Transverse colon (tissue), 4 donors: ENCODE measurements at regions not wholly inside any gene's neighbourhood (a gene's known extent, or its start where the extent isn't known, plus 50 kb on each side); places are given as distances from the start of the nearest gene placed in this dataset.

Experiments used
- POLR2AphosphoS5 ChIP-seq, 3 donors: sonication (generic); formaldehyde crosslinking; IDR thresholded peaks; one replicate each; pipeline ENCODE4 v1.6.1; 2016; ENCODE audit warnings: antibody characterized with exemption in 3 of 3
- TF ChIP-seq, protein P1 (sequence below), 5 experiments: fragments of 200-600 bp in 3 of 5; fragments of 450-650 bp in 2 of 5; sonication (generic) in 3 of 5; IDR thresholded peaks; 1 replicate in 2 of 5; 2 replicates in 3 of 5; pipeline ENCODE4 v1.5.1; 2016 to 2017; ENCODE audit warnings: antibody characterized with exemption in 5 of 5, inconsistent platforms in 3 of 5, mild to moderate bottlenecking in 2 of 5, moderate library complexity in 1 of 5

DNA sequence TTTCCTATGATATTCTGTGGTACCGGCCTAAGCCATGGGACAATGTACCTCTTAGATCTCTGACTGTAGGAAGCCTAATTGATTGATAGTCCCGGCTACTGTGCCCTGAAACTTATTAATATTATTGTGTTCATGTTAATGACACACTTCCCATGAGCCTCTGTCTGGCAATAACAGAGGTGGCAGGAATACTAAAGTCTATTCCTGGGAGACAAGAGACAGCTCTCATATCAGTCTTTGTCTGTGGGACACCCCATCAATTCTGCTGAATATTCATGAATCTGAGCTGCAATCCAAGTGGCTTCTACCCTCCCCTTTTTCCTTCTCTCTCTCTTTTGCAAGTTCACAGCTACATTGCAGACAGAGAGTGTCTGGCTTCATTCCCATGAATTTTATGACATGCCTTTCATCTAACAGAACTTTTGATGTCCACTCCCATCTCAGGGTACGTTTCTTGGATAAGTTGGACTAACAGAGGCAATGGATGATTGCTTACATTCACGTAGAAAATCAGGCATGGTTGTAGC, 907.5 kb downstream of the ZPLD1 start:
- TF ChIP-seq, protein P1, sequence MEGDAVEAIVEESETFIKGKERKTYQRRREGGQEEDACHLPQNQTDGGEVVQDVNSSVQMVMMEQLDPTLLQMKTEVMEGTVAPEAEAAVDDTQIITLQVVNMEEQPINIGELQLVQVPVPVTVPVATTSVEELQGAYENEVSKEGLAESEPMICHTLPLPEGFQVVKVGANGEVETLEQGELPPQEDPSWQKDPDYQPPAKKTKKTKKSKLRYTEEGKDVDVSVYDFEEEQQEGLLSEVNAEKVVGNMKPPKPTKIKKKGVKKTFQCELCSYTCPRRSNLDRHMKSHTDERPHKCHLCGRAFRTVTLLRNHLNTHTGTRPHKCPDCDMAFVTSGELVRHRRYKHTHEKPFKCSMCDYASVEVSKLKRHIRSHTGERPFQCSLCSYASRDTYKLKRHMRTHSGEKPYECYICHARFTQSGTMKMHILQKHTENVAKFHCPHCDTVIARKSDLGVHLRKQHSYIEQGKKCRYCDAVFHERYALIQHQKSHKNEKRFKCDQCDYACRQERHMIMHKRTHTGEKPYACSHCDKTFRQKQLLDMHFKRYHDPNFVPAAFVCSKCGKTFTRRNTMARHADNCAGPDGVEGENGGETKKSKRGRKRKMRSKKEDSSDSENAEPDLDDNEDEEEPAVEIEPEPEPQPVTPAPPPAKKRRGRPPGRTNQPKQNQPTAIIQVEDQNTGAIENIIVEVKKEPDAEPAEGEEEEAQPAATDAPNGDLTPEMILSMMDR (IDR thresholded peaks at IDR 0.05) = no peak
- no peak for TF ChIP-seq POLR2AphosphoS5 (IDR thresholded peaks at IDR 0.05)
